HG02884 (cell line): ENCODE measurements at regions not wholly inside any gene's neighbourhood (a gene's known extent, or its start where the extent isn't known, plus 50 kb on each side); places are given as distances from the start of the nearest gene placed in this dataset.
"Not testable (repeated sequence)": the region's sequence is repeated elsewhere in the genome, so short reads cannot be mapped to it uniquely, and the experiment has no call there.

Experiments
- ATAC-seq: cut with Tn5 transposase; IDR thresholded peaks from one replicate; pipeline ENCODE4 v1.9.1; 2021; ENCODE audit warnings: mild to moderate bottlenecking, moderate library complexity; ENCODE audit not compliant: unreplicated experiment

DNA sequence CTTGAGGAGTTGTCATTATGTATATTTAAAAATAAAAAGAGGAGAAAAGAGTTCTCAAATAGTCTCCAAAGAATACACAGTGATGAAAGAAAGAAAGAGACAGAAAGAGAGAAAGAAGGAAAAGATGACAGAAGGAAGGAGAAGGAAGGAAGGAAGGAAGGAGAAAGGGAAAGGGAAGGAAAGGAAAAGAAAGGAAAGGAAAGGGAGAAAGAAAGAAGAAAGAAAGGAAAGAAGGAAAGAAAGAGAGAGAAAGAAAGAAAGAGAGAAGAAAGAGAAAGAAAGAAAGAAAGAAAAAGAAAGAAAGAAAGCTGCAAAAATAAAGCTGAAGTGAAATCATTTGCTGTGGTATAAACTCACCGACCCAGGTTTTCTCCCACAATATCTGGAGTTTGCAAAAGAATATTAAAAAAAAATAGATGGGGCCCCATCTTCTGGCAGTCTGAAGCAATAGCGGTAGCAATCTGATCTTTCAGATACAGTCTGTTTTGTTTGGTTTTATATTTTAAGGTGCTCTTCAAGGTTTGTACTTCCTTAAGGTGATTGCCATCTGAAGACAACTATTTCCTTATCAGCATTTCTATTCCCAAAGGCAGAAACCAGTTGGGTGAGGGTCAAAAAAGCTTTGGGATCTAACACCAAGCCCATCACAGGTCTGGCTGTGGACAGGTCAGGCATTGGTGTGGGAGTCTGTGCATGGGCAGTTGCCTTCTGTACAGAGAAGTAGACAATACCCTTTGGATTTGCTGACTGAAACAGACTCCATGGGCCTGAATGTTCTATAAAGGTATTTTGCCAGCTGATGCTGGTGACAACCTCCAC lies 160.4 kb downstream of the CPEB2 start:
- no peak for ATAC-seq

DNA sequence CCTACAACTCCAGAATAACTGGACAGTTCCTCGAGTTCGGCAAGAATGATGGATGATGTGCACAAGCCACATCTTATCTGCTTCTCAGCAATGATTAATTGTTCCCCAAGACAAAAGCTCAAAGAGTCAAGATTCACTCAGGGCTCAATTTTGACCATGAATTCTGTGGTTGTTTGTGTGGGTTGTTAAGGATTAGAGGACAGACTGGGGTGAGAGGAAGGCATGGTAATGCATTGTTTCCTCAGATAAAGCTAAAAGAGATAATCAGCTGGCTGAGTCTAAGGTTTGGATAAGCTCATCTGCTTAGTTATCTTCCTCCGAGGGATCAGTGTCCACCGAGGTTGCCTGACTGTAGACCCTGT lies 161.0 kb downstream of the CPEB2 start:
- no peak for ATAC-seq

DNA sequence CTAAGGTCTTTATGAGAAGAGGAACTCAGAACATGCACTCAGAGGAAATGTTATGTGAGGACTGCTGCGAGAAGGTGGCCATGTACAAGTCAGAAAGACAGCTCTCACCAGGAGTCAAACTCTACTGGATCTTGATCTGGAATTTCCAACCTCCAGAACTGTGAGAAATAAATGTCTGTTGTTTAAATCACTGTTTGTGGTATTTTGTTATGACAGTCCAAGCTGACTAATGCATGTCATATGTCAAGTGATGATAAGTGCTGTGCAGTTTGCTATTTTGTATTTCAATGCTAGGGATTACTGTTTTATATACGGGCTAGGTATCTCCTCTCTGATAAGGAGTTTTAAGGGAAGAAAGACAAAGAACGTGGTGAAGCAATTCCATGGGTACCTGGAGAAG lies 162.3 kb downstream of the CPEB2 start:
- no peak for ATAC-seq

DNA sequence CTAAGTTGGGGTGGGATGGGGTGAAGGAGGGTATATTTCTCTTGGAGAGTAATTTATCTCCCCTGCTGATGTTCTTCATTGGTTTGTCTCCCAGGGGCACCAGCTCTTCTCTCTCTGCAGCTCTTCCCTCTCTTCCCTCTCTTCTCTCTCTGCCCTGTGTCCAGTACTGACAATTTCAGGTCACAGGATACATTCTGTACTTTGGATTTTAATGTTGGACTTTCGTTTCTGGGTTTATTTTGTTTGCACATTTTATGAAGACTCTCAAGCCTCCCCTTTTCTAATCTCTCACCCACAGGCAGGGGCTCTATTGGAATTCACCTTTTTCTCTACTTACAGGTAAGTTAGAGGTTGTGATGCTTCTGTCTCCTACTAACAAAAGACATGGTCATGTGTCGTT lies 165.5 kb downstream of the CPEB2 start:
- ATAC-seq = no peak

DNA sequence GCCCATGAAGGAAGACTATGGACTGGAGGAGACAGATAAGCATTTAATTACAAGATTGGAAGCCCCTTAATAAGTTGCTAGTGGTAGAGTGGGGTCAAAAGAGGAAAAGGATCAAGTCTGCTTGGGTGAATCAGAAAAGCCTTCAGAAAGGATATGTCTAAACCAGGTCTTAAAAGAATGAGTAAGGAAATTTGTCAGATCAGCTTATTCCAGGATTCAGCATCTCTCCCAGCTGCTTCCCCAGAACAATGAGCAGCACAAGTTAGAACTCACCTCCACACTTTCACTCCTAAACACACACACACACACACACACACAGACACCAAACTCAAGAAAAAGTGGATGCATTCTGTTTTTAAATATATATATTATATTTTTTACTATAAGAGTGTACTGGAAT lies 166.5 kb downstream of the CPEB2 start:
- no peak for ATAC-seq

DNA sequence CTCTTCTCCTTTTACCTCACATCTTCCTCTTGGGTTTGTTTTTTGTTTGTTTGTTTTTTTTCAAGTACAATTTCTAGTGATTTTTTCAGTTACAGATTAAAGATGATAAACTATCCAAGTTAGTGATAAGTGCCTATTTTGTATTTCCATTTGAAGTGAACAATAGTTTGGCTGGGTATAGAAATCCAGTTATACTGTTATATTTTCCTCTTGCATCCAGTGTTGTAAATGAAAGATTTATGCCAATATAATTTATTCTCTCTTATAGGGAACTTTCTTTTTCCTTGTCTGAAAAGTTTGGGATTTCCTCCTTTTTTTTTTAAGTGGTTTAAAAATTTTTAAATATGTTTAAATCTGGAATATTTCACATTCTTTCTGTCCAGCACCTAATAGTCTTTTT lies 169.4 kb downstream of the CPEB2 start:
- no peak for ATAC-seq

DNA sequence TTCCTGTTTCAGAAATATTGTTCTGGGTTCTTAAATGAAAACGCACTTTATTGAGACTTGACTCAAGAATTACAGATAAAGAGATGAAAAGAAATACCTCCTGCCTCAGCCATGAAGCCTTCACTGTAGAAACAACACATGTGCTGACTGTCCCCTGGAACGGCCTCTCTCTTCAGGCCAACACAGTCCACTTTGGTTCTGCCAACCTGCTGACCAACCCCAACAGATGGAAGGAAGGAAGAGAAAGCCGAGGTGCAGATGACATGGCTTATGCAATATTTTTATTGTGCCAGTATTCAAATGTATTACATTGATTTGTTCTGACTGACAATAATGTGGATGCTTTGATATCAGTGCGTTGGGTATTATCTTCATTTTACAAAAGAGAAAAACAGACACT lies 171.0 kb downstream of the CPEB2 start:
- ATAC-seq = no peak

DNA sequence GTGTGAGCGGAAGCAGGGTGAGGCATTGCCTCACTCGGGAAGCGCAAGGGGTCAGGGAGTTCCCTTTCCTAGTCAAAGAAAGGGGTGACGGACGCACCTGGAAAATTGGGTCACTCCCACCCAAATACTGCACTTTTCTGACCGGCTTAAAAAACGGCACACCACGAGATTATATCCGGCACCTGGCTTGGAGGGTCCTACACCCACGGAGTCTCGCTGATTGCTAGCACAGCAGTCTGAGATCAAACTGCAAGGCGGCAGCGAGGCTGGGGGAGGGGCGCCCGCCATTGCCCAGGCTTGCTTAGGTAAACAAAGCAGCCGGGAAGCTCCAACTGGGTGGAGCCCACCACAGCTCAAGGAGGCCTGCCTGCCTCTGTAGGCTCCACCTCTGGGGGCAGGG lies 171.9 kb downstream of the CPEB2 start:
- not testable (repeated sequence) for ATAC-seq

DNA sequence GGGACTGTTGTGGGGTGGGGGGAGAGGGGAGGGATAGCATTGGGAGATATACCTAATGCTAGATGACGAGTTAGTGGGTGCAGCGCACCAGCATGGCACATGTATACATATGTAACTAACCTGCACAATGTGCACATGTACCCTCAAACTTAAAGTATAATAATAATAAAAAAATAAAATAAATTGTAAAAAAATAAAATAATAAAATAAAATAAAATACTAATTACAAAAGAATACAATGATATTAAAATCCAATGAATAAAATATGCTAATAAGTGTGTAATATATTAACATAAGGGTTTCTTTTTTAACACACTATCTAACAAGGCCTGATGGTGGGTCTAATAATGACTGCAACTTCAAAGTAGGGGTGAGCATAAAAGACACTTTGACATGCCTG lies 177.6 kb downstream of the CPEB2 start:
- ATAC-seq = not testable (repeated sequence)

DNA sequence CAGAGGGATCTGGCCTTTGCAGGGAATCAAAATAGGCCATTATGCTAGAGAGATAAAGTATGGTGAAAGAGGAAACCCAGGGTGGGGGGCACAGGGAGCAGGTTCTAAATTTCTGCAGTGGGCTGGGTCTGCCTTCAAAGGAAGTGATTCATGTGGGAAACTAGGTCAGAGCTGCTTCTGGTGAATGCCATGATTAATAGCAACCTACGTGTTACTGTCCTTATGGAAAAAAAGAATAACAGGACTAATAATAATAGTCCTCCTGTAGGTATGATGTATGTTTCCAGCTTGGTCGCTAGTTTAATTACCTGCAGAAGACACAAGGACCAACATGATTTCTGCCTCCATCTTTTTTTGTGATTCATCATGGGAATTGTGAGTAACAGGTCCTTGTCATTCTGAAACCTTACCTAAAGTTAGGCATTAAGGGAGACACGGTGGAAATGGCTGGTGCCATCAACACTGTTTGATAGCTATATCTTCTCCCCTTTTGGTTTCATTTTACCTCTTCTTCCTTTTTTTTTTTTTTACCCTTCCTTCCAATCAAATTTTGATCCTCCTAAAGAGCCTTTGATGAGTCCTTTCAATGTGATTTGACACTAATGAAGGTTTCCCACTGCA lies 180.4 kb downstream of the CPEB2 start:
- peak; percentile 62 for ATAC-seq

DNA sequence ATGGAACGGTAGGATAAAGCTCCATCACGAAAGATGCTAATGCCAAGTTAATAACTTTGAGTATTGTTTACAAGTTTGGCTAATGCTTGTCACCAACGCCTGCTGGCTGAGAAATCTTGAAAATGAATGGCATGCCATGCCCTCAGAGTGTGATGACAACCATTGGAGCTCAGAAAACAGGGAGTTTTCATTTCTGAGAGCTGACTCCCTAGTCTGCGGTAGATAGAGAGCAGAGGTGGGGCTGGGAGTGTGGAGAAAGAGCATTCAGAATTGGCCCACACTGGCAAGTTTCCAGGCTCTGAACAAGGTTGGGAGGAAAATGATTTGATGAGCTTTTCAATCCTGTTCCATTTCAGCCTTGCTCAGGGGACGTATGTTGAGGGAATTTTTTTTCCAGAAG lies 183.9 kb downstream of the CPEB2 start:
- ATAC-seq = no peak

DNA sequence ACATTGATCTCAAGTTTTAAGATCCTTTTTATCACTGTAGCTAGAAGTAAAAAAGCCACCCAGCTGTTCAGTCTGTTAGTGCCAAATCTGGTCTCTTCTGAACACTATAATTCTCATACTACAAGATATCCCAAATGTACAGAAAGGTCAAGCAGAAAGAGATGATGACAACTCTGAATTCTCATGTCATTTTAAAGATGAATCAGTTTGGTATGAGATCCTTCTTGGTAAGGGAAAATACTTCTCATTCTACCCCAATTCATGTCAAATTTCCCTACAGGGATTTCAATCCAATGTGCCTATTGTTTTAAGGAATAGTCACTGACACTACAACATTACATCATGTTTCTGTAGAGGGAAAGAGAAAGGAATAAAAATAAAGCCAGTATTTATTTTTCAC lies 184.5 kb downstream of the CPEB2 start:
- ATAC-seq = no peak

DNA sequence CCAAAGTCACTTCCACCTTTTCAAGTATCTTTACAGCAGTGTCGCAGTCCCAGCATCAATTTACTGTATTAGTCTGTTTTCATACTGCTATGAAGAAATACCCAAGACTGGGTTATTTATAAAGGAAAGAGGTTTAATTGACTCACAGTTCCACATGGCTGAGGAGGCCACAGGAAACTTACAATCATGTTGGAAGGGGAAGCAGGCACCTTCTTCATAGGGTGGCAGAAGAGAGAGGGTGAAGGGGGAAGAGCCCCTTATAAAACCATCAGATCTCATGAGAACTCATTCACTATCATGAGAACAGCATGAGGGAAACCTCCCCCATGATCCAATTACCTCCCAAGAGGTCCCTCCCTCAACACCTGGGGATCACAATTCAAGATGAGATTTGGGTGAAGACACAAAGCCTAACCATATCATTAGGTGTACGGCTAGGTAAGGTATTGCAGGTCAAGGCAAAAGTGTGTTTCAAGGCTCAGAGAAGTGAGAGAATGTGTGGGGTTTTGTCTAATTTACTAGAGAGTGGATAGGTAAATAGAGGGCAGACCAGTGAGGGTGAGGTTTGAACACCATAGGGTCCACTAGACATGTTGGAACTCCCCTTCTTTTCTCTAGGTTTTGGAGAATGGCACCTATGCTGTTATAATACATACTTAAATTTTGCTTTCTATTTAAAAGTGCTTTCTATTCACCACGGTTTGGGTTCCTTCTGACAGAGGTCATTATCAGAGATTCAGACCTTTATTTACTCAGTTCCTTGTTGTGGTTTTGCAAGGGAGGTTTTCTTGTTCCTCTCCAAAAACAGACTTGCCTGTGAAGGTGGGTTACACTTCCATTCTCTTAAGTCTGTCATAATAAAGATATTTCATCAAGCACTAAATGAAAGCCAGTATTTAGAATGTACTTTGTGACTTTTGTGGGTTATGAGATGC lies 186.6 kb downstream of the CPEB2 start:
- peak; percentile 73 for ATAC-seq

DNA sequence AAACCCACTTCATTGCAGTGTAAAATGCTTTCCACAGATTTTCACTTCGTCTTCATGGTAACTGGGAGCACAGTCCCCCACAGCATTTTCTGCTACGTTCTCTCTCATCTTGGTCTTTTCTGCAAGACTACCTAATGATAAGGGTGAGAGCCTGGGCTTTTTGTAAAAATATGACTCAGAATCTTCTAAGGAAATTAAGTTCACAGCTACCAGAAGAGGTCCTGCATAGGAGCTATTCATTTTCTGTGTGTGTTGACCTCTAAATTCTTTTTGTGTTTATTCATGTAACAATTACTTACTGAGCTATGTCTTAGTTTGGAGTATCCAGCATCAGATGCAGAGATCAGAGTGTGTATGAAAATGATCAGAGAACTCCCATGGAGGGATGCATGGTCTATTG lies 192.2 kb downstream of the CPEB2 start:
- no peak for ATAC-seq

DNA sequence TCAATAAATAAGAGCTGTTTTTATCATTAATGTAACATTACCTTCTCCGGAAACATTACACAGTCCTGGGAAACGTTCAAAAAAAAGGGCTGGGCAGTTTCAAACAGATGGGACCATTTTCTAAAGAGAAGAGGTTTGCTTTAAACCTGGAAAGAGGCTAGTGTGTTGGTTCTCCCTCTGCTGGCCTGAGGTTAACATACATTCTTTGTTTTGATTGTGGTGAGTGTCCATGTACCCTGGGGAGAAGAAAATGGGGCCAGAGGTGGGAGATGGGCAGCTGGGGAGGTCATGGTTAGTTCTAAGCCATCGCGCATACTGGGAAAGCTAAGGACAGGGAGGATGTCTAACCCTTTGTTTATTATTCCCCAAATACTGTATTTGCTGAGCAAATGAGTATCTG lies 194.7 kb downstream of the CPEB2 start:
- no peak for ATAC-seq

DNA sequence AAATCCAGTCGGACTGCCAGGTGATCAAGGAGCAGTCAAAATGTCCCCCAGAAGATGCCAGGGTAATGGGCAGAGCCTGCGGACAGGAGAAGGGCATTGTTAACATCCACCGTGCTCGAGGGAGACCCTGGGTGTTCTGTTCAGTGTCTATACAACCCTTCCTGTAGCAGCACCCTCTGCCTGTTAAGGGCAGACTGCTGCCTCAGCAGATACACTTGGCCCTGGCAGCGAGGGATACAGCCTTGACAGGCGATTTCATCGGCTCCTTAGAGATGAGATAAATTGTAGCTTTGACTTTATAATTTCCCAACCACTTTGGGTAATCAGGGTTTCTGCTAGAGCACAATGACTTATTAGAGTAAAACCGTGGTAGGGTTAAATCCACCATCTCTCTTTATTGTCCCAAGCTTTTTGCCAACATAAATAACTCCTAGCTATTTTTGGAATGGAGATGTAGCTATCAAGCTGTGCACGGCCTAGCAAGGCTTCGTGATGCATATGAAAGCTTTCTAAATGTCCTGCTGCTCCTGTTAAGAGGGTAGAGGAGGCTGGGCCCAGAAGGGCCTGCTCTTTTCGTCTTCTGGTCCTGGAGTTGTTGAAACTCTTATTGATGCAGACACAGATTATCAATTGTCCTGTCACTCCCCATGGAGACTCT lies 195.9 kb downstream of the CPEB2 start:
- no peak for ATAC-seq

DNA sequence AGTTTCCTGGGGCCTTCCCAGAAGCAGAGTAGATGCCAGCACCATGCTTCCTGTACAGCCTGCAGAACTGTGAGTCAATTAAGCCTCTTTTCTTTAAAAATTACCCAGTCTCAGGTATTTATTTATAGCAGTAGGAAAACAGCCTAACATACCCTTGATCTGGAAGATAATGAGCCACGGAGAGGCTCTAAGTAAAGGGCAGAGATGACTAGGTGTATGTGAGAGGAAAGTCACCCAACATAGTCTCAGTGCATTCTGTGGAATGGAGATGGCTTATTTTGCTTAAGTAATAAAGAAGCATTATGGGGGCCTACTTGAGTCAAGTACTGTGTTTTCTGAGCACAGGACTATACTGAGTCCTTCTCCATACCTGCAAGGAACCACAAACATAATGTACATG lies 199.5 kb downstream of the CPEB2 start:
- no peak for ATAC-seq

DNA sequence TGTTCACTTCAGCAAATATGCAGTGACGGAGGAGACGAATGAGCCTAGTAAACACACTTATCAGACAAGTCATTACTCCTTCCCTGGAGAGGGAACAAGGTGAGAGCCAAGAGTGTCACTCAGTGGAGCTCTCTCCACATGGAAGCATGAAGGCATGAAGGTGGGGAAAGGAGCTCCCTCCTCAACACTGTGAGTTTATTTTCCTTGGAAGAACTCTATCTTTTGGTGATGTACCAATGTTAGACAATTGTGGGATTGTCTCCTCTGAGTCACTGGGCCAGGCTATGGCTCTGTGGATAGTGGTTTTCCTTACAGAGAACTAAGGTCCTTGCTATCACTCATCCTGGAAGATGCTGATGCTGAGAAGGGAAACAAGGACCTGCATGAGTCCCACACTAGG lies 200.2 kb downstream of the CPEB2 start:
- no peak for ATAC-seq

DNA sequence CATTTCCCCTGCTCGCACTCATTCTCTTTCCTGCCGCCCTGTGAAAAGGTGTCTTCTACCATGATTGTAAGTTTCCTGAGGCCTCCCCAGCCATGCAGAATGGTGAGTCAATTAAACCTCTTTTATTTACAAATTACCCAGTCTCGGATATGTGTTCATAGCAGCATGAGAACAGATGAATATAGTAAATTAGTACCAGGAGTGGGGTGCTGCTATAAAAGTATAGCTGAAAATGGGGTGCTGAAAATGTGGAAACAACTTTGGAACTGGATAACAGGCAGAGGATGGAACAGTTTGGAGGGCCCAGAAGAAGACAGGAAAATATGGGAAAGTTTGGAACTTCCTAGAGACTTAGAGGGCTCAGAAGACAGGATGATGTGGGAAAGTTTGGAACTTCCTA lies 204.2 kb downstream of the CPEB2 start:
- ATAC-seq = not testable (repeated sequence)

DNA sequence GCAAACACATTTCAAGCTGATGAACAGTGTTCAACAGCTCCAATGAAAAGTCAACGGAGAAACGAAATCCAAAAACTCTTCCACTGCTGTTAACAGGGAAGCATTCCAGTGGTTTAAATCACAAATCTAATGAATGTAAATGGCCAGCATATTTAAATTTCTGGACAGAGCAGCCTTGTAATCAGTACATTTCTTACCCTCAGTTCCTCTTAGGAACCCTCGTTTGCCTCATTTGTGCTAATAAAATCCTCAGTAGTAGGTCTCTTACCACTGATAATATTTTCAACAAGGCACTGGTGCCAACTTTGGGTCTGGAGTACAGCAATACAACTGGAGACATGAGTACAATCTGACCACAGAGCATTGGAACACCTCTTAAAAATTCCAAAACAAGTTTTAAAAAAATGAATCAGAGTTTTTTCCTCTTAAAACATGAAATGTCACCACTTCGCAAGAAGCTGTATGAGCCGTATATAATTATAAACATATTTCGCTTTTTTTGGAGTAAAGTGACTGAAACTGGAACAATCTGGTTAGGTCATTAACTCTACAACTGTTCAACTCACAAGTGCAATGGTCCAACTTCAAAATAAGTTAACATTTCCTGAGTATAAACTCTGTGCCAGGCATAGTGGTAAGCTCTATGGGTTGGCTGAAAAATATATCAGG lies 211.2 kb downstream of the CPEB2 start:
- ATAC-seq = no peak

DNA sequence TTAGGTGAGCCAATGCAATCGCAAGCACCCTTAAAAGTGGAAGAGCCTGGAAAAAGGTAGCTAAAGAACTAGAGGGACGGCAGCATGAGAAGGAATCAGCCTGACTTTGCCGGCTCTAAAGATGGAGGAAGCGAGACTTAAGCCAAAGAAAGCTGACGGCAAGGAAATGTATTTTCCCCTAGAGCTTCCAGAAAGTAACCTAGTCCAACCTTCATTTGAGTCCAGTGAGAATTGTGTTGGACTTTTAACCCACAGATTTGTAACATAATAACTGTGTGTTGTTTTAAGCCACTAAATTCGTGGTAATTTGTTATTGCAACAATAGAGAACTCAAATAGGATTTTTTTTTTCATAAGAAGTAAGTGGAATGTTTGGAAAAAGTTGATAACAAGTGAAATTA lies 212.7 kb upstream of the C1QTNF7 start:
- ATAC-seq = no peak
